ENCODE measurements at regions not wholly inside any gene's neighbourhood (a gene's known extent, or its start where the extent isn't known, plus 50 kb on each side); places are given as distances from the start of the nearest gene placed in this dataset.

GRCh38 chr2:13066676-13067075, 349.9 kb downstream of the TRIB2 start:
- DNase-seq (no peak), ATAC-seq (replicated peaks in 1 of 4) (no peak)
- Histone ChIP-seq H3K27ac (ENCODE audit: low read length) (no peak overlapping the region), H3K27me3 (replicated peaks in 1 of 2; ENCODE audit: control insufficient read depth in 2 of 2, extremely low read depth in 1 of 2, insufficient read depth in 2 of 2, low read length in 1 of 2) (no peaks in the 10 kb centered on the region), H3K4me3 (ENCODE audit: control insufficient read depth in 1 of 2, extremely low read depth in 1 of 2, low read length in 1 of 2) (no peak overlapping the region), H3K36me3 (ENCODE audit: control insufficient read depth in 2 of 2, extremely low read depth in 1 of 2, insufficient read depth in 1 of 2, low read length in 1 of 2) (no peaks in the 10 kb centered on the region), H3K4me1 (ENCODE audit: control insufficient read depth in 1 of 2, extremely low read depth in 1 of 2, insufficient read depth in 2 of 2, low read length in 2 of 2) (no peaks in the 10 kb centered on the region), H3K9me3 (no peaks in the 10 kb centered on the region)
- CTCF ChIA-PET, result no interaction called here
- Mint-ChIP-seq H3K4me1 (no peaks in the 10 kb centered on the region), H3K36me3 (no peaks in the 10 kb centered on the region), H3K4me3 (no peak overlapping the region), H3K27me3 (peaks cover 27 to 31% of the 10 kb centered on the region in 2 donors), H3K27ac (no peak overlapping the region), H3K9me3 (no peaks in the 10 kb centered on the region)
- POLR2A ChIA-PET, result no interaction called here
- WGBS (ENCODE audit: insufficient coverage), result no CpG with 5 or more reads among the region's 1 CpG

GRCh38 chr2:13067508-13067907, 350.8 kb downstream of the TRIB2 start:
- no peak overlapping the region for H3K27ac Mint-ChIP-seq
- Histone ChIP-seq H3K27me3 (replicated peaks in 1 of 2; ENCODE audit: control insufficient read depth in 2 of 2, extremely low read depth in 1 of 2, insufficient read depth in 2 of 2, low read length in 1 of 2) (no peaks in the 10 kb centered on the region), H3K9me3 (no peaks in the 10 kb centered on the region), H3K4me3 (ENCODE audit: control insufficient read depth in 1 of 2, extremely low read depth in 1 of 2, low read length in 1 of 2) (no peak overlapping the region), H3K36me3 (ENCODE audit: control insufficient read depth in 2 of 2, extremely low read depth in 1 of 2, insufficient read depth in 1 of 2, low read length in 1 of 2) (no peaks in the 10 kb centered on the region), H3K4me1 (ENCODE audit: control insufficient read depth in 1 of 2, extremely low read depth in 1 of 2, insufficient read depth in 2 of 2, low read length in 2 of 2) (no peaks in the 10 kb centered on the region), H3K27ac (ENCODE audit: low read length) (no peak overlapping the region)
- CTCF ChIA-PET, result no interaction called here
- H3K9me3 Mint-ChIP-seq, result no peaks in the 10 kb centered on the region
- no peak for ATAC-seq (replicated peaks in 1 of 4)
- H3K27me3 Mint-ChIP-seq, result peaks cover 27 to 32% of the 10 kb centered on the region in 2 donors
- no peaks in the 10 kb centered on the region for H3K4me1 Mint-ChIP-seq
- POLR2A ChIA-PET, result no interaction called here
- WGBS (ENCODE audit: insufficient coverage), result no CpG with 5 or more reads among the region's 2 CpGs
- no peak overlapping the region for H3K4me3 Mint-ChIP-seq
- DNase-seq, result no peak
- H3K36me3 Mint-ChIP-seq, result no peaks in the 10 kb centered on the region

- Histone ChIP-seq H3K36me3 (ENCODE audit: control insufficient read depth in 2 of 2, extremely low read depth in 1 of 2, insufficient read depth in 1 of 2, low read length in 1 of 2) (no peaks in the 10 kb centered on the region), H3K4me1 (ENCODE audit: control insufficient read depth in 1 of 2, extremely low read depth in 1 of 2, insufficient read depth in 2 of 2, low read length in 2 of 2) (no peaks in the 10 kb centered on the region), H3K27me3 (replicated peaks in 1 of 2; ENCODE audit: control insufficient read depth in 2 of 2, extremely low read depth in 1 of 2, insufficient read depth in 2 of 2, low read length in 1 of 2) (peaks cover 3 to 4% of the 10 kb centered on the region in 2 experiments), H3K9me3 (no peaks in the 10 kb centered on the region), H3K27ac (ENCODE audit: low read length) (no peak overlapping the region), H3K4me3 (ENCODE audit: control insufficient read depth in 1 of 2, extremely low read depth in 1 of 2, low read length in 1 of 2) (no peak overlapping the region)
- ChIA-PET POLR2A (no interaction called here), CTCF (no interaction called here)
- Mint-ChIP-seq H3K27me3 (peaks cover 17 to 43% of the 10 kb centered on the region in 2 donors), H3K27ac (no peak overlapping the region), H3K9me3 (no peaks in the 10 kb centered on the region), H3K4me1 (no peaks in the 10 kb centered on the region), H3K4me3 (no peak overlapping the region), H3K36me3 (no peaks in the 10 kb centered on the region)
- ATAC-seq (replicated peaks in 1 of 4) (no peak), DNase-seq (no peak)
Measured at GRCh38 chr2:13089971-13090370, 373.2 kb downstream of the TRIB2 start.

GRCh38 chr2:13091455-13091854, 374.7 kb downstream of the TRIB2 start:
- no peaks in the 10 kb centered on the region for H3K36me3 ChIP-seq (ENCODE audit: control insufficient read depth in 2 of 2, extremely low read depth in 1 of 2, insufficient read depth in 1 of 2, low read length in 1 of 2)
- DNase-seq, result no peak
- no peaks in the 10 kb centered on the region for H3K9me3 Mint-ChIP-seq

GRCh38 chr2:13091861-13092378, 375.2 kb downstream of the TRIB2 start:
- H3K36me3 ChIP-seq (ENCODE audit: control insufficient read depth in 2 of 2, extremely low read depth in 1 of 2, insufficient read depth in 1 of 2, low read length in 1 of 2), result no peaks in the 10 kb centered on the region
- Mint-ChIP-seq H3K27ac (no peak overlapping the region), H3K4me3 (no peak overlapping the region), H3K9me3 (peaks cover 0 to under 1% (median 0%) of the 10 kb centered on the region in 3 donors), H3K4me1 (no peaks in the 10 kb centered on the region), H3K27me3 (peaks cover 23 to 43% of the 10 kb centered on the region in 2 donors), H3K36me3 (no peaks in the 10 kb centered on the region)
- WGBS (ENCODE audit: insufficient coverage), result no CpG with 5 or more reads among the region's 2 CpGs
- ATAC-seq (replicated peaks in 1 of 4), result no peak
- no peaks in the 10 kb centered on the region for H3K9me3 ChIP-seq
- no peak overlapping the region for H3K4me3 ChIP-seq (ENCODE audit: control insufficient read depth in 1 of 2, extremely low read depth in 1 of 2, low read length in 1 of 2)
- no peak overlapping the region for H3K27ac ChIP-seq (ENCODE audit: low read length)
- H3K4me1 ChIP-seq (ENCODE audit: control insufficient read depth in 1 of 2, extremely low read depth in 1 of 2, insufficient read depth in 2 of 2, low read length in 2 of 2), result no peaks in the 10 kb centered on the region
- ChIA-PET POLR2A (no interaction called here), CTCF (no interaction called here)
- peaks cover 3 to 4% of the 10 kb centered on the region in 2 experiments for H3K27me3 ChIP-seq (replicated peaks in 1 of 2; ENCODE audit: control insufficient read depth in 2 of 2, extremely low read depth in 1 of 2, insufficient read depth in 2 of 2, low read length in 1 of 2)
- DNase-seq, result no peak

More at GRCh38 chr2:13091455-13091854, 374.7 kb downstream of the TRIB2 start:
- Mint-ChIP-seq H3K27ac (no peak overlapping the region), H3K4me3 (no peak overlapping the region), H3K36me3 (no peaks in the 10 kb centered on the region), H3K27me3 (peaks cover 22 to 43% of the 10 kb centered on the region in 2 donors), H3K4me1 (no peaks in the 10 kb centered on the region)
- Histone ChIP-seq H3K4me1 (ENCODE audit: control insufficient read depth in 1 of 2, extremely low read depth in 1 of 2, insufficient read depth in 2 of 2, low read length in 2 of 2) (no peaks in the 10 kb centered on the region), H3K27ac (ENCODE audit: low read length) (no peak overlapping the region), H3K27me3 (replicated peaks in 1 of 2; ENCODE audit: control insufficient read depth in 2 of 2, extremely low read depth in 1 of 2, insufficient read depth in 2 of 2, low read length in 1 of 2) (peaks cover 3 to 4% of the 10 kb centered on the region in 2 experiments), H3K9me3 (no peaks in the 10 kb centered on the region), H3K4me3 (ENCODE audit: control insufficient read depth in 1 of 2, extremely low read depth in 1 of 2, low read length in 1 of 2) (no peak overlapping the region)
- WGBS (ENCODE audit: insufficient coverage), result 0% methylated on average over 1 of the region's 1 CpG
- ATAC-seq (replicated peaks in 1 of 4), result no peak
- POLR2A ChIA-PET, result no interaction called here
- CTCF ChIA-PET, result no interaction called here

- no peak overlapping the region for H3K27ac Mint-ChIP-seq
- ChIA-PET POLR2A (no interaction called here), CTCF (no interaction called here)
- peaks cover 23 to 44% of the 10 kb centered on the region in 2 donors for H3K27me3 Mint-ChIP-seq
- no peak for ATAC-seq (replicated peaks in 1 of 4)
- no peaks in the 10 kb centered on the region for H3K36me3 Mint-ChIP-seq
- H3K4me3 ChIP-seq (ENCODE audit: control insufficient read depth in 1 of 2, extremely low read depth in 1 of 2, low read length in 1 of 2), result no peak overlapping the region
- no peak overlapping the region for H3K4me3 Mint-ChIP-seq
- H3K36me3 ChIP-seq (ENCODE audit: control insufficient read depth in 2 of 2, extremely low read depth in 1 of 2, insufficient read depth in 1 of 2, low read length in 1 of 2), result no peaks in the 10 kb centered on the region
- H3K27me3 ChIP-seq (replicated peaks in 1 of 2; ENCODE audit: control insufficient read depth in 2 of 2, extremely low read depth in 1 of 2, insufficient read depth in 2 of 2, low read length in 1 of 2), result peaks cover 3 to 4% of the 10 kb centered on the region in 2 experiments
- H3K9me3 ChIP-seq, result no peaks in the 10 kb centered on the region
- no peaks in the 10 kb centered on the region for H3K4me1 ChIP-seq (ENCODE audit: control insufficient read depth in 1 of 2, extremely low read depth in 1 of 2, insufficient read depth in 2 of 2, low read length in 2 of 2)
- peaks cover 0 to 3% (median 0%) of the 10 kb centered on the region in 3 donors for H3K9me3 Mint-ChIP-seq
- H3K4me1 Mint-ChIP-seq, result no peaks in the 10 kb centered on the region
- no CpG with 5 or more reads among the region's 1 CpG for WGBS (ENCODE audit: insufficient coverage)
- no peak overlapping the region for H3K27ac ChIP-seq (ENCODE audit: low read length)
- no peak for DNase-seq
Measured at GRCh38 chr2:13093416-13093991, 376.8 kb downstream of the TRIB2 start.

Measured in T-cell (primary cell).